Skin of body (tissue), 1 donor: ENCODE measurements at regions not wholly inside any gene's neighbourhood (a gene's known extent, or its start where the extent isn't known, plus 50 kb on each side); places are given as distances from the start of the nearest gene placed in this dataset.

Source experiments
- DNase-seq: peaks from one replicate; lab custom pipeline; 2025; lab: John Stamatoyannopoulos, UW

DNA sequence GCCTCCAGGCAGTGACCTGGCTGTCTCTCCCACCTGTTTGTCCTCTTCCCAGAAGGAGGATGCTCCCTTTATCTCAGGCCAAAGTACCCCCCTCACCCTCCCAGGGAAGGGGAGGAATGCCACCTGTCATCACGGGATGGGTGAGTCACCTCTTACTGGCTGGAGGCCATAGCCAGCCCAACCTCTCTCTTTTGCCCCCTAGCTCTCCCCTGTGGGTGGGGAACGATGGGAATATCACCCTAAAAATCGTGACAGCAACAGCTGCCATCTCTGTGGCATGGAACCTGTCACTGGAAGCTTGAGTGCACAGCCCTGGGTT is 137.5 kb upstream of the PTPN1 start:
- no peak for DNase-seq

DNA sequence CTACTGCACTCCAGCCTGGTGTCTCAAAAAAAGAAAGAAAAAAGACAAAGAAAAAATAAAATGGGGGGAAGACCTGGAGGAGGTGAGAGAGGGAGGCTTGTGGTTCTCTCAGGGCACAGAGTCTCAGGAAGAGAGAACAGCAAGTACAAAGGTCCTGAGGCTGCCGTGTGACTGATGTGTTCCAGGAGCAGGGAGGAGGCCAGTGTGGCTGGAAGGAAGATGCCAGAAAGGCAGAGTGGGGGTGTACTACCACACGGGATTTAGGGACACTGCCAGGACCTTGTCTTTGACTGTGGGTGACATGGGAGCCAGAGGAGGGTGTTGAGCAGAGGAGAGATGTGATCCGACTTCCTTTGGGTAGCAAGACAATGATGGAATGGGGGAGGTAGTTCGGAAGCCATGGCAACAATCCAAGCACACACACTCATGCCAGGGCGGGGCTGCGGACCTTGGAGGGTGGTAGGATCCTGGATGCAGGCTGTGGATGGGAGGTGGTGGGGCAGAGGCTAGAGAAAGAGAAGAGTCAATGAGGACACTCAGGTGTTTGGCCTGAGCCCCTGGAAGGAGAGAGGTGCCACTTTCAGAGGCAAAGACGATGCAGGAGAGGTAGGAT is 136.4 kb upstream of the PTPN1 start:
- no peak for DNase-seq

DNA sequence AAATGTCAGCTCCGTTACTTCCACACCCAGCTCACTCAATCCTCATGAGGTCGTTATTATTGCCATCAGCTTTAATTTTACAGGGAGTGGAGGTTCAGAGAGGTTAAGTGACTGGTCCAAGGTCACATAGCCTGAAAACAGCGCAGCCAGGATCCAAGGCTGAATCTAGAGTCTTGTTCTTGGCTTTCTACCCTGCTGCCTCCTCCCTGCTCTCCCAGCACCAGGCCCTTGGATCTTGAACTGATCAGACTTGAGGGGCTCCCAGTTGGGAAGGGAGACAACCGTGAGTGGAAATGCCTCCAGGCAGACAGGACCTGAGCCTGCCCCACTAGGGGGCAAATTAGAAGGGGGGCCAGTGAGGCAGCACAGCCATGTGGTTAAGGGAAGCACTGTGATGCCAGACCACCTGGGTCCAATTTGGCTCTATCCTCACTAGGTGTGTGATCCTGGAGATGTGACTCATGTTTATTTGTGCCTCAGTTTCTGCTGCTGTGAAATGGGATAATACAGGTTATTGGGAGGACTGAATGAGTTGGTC is 135.6 kb upstream of the PTPN1 start:
- no peak for DNase-seq

DNA sequence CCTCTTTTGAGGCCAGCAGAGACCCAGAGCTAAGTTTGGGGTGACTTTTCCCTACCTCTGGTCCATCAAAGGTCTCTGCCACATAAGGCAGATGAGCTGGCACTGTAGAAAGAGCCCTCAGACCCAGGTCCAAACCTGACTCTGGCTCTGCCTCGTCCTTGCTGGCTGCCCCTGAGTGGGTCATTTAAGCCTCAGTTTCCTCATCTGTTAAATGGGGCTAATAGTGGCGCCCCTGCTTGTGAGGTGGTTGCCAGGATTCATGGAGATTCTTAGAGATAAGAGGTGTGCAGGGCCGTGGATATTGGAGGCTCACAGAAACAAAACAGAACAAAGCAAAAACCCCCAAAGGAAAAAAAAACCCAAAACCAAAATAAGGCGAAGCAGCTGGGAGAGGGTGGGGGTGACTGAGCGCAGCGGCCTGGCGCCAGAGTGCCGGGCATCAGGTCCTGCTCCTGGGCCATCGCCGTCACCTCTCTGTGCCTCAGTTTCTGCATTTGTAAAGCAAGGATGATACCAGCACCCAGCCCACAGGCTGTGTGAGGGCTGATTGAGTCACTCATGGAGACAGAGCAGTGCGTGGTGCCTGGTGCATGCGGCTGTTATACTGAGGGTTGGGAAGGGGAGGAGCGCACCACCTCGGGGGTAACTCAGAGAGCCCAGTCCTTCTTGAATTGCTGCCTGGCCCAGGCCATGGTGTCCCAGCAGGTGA is 133.8 kb upstream of the PTPN1 start:
- no peak for DNase-seq

DNA sequence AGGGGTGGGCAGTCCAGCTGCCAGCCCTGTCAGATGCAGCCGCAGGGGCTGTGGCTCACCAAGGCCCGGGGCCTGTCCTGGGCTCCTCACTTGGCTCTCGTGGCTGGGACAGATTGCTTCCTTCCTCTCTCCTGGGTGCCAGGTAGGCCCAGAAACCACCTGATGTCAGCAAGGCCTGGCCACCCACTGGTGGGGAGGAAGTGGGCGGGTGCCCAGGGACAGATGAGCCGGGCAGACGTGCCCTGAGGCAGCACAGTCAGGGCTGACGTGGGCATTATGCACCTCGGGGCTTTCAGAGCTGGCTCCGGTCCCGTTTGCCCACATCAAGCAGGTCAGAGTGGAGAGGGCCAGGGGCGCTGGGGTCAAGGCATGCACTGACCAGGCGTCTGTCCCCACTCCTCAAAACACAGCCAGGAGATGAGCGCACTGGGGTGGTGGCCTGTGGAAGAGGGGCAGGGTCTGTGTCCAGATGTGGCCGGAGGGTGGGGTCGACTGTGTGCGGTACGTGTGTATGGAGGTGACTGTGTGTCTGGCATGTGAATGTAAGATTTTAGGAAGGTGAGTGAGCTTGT is 133.2 kb upstream of the PTPN1 start:
- no peak for DNase-seq

DNA sequence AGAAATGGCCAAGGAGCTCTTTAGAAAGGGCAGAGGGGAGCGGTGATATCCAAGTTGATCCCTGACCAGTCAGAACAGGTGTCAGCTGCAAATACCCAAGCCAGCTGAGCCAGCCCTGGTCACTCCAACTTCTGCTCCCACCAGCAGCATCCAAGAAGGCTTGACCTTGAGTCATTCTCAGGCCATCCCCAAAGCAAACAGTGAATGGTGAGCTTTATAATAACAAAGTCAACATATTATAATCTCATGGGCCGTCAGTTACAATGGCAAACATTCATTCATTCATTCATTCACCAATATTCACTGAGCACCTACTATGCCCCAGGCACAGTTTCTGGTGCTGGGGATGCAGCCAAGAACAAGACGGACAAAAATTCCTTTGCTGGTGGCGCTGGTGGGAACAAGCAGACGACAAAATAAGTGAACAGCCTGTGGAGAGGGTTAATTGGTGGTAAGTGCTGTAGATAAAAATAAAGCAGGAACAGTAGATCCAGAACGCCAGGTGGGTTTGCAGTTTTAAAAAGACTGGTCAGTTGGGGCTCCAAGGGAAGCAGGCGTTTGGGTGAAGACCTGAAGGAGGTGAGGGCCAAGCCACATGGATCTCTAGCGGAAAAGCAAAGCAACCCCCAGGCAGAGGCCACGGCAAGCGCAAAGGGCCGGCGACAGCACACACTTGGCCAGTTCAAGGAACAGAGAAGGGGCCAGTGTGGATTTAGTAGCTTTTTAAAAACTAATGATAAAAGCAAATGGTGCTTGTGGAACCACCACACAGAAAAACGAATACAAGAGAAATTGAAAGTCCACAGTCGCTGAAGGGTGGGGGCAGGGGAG is 131.8 kb upstream of the PTPN1 start:
- no peak for DNase-seq

DNA sequence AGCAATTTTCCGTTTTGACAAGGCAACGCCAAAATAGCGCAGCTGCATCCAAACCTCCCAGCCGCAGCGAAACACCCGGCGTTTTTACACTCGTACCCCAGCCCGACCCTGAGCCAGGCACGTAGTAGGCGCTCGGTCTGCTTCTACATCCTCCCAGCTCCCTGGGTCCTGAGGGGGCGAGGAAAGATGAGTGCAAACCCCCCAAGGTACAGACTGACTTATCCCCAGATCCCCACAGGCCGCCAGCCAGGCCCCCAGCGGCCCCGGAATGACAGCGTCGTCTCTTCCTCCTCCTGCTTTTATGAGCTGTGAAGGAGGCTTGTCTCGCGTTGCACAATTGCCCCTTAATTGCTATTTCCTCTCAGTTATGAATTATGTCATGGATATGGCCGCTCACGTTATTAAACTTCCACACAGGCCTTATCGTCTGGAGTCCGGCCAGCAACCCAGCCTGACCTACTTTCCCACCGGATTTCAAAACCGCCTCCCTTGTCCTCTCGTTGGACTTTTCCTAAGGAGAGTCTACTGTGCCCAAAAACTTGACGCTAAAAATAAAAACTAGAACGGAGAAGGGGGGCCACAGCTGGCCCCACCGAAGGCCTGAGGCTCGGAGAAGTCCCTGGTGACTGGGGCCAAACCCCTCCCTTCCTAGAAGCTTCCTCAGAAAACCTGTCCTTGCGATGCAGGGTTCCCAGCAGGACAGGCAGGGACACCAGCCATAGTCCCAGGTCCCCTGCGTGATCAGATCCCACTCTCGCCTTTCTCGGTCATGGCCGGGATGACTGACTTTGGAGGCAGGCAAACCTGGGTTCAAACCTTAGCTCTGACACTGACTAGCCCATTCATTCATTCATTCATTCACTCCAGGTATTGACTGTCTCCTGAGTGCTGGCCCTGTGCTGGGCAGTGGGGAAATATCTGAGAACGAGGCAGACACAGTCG is 130.9 kb upstream of the PTPN1 start:
- peak; percentile 90 for DNase-seq

DNA sequence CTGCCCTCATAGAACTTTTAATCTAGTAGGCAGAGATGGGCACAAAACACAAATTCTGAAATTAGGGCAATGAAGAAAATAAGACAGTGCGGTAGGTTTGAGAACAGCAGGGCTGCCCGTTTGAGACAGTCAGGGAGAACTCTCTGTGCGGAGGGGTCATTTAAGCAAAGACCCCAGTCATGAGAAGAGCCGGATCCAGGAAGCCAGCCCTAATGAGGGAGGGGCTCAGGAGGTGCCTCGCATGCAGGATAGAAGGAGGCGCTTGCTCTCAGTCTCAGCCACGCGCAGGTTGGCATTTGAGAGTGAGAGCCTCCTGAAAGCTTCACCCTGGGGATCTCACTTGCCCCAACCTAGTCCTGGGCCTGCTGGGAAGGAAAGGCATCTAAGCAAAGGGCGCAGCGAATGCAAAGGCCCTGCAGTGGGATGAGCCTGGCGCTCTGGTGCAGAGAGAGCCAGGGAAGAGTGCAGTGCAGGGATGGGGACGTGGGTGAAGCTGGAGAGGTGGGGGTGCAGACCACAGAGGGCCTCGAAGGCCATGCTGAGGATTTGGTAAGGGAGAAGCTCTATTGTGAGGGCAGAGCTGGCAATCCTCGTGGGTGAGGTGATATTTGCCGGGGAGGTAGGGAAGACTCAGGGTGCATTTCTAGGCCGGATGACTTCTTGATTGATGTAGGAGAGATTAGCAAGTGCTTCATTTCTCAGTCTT is 130.0 kb upstream of the PTPN1 start:
- no peak for DNase-seq

DNA sequence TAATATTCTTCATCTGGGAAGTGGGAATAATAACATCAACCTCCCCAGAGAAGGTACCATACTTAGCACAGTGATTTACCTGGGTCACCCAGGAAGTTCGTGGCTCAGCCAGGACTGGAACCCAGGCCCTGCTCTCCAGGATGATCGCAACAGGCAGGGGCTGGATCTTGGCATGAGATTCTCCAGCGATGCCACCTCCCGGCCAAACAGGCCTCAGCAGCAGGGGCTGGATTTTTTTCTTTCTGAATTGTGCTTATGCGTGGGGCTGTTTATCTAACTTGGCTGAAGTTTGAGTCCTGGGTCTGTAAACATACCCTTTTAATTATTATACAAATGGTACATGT is 129.5 kb upstream of the PTPN1 start:
- peak; percentile 23 for DNase-seq

DNA sequence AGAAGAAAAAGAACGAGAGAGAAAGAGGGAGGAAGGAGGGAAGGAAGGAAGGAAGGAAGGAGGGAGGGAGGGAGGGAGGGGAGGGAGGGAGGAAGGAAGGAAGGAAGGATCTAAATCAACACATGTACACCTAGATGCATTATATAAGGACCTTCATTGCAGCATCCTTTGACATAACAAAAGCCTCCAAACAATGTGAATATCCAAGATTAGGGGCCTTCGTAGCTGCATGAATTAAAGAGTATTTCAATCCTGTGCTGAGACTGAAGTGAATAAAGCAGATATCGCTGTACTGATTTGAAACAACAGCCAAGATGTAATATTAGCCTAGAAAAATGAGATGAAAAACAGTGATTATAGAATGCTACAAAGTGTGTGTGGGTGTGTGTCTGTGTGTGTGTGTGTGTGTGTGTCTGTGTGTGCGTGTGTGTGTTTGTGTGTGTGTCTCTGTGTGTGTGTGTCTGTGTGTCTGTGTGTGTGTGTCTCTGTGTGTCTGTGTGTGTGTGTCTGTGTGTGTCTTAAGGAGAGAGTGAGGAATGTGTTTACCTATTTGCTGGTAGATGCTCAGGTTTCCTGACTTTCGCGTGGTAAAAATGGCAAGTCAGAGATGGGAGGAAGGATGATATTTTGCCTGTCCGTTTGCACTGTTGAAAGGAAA is 129.0 kb upstream of the PTPN1 start:
- DNase-seq: no peak

DNA sequence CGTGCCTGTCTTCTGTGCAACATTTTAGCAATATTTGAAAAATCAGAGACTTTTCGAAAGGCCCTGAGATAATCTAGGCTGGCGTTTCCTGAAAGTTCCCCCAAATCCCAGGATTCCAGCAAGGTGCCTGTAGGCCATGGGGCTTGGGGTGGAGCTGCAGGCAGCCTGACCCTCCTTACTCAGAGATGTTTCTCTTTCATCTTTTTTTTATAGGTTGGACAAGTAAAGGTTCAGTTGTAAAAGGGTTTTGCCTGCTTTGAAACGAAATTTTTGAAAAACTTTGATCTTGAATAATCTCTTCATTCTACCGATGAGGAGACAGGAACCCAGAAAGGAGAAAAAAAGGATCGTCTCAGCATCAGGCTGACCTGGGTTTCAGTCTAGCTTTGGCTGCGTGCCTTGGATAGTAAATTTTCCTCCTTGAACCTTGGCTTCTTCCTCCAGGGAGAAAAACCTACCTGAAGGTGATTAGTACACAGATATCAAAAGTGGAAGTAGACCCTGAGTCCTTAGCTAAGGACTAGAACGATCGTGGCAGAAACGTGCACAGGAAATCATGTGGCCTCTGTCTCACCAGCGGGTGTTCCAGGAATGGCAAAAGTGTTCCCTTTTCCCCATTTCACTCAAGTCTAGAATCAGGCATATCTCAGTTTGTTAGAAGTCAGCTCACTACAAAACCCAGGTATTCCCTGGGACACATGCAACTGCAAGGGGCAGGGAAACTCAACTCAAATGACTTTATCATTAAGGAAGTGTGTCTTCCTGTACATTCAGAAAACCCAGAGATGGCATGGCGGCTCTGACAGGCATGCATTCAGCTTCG is 128.2 kb upstream of the PTPN1 start:
- no peak for DNase-seq

DNA sequence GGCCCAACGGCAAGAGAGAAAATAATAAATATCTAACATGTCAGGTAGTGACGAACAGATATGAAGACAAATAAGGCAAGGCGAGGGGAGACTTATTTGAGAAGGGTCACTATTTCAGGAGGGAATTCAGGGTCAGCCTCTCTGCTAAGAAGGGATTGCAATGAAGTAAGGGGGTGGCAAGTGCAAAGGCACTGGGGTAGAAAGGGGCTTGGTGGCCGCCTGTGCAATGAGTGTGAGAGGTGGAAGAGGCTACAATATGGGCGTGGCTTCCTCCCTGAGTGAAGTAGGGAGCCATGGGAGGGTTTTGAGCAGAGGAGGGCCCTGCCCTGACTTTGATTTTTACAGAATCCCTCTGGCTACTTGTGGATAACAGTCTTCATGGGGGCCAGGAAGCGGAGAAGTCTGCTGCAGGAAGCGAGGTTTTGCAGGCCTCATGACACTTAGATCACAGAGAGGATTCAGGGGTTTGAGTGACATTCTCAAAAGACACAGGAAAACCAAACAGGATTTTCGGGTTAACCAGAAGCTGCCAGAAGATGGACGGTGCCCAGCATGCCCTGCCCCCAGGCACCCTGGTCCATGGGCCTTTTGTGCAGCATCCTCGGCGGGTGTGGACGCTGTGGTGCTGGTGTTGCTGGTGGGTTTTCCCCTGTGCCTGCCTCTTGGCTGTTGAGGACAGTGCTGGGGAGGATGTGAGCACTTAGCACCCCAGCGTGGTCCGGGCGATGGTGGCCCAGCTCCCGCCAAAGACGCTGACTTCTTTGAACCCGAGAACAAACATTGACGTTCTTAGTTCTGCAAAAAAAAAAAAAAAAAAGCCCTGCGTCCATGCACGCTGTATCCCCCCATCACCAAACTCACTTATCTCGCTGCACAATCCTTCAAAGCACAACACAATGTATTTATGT is 124.2 kb upstream of the PTPN1 start:
- no peak for DNase-seq

DNA sequence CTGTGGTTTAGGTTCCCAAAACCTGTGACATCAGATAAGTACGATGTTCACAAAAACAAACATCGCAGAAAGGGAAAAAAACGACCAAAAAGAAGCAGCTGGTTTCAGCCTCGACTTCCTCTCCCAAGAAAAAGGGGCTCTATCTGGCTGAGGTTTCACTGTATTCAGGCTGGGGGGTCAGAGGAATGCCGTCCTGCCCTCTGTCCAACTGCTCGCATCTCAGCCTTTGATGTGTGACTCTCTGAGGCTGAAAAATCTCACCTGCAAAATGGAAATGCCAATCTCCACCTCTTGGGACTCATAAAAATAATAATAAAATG is 123.6 kb upstream of the PTPN1 start:
- DNase-seq: no peak

DNA sequence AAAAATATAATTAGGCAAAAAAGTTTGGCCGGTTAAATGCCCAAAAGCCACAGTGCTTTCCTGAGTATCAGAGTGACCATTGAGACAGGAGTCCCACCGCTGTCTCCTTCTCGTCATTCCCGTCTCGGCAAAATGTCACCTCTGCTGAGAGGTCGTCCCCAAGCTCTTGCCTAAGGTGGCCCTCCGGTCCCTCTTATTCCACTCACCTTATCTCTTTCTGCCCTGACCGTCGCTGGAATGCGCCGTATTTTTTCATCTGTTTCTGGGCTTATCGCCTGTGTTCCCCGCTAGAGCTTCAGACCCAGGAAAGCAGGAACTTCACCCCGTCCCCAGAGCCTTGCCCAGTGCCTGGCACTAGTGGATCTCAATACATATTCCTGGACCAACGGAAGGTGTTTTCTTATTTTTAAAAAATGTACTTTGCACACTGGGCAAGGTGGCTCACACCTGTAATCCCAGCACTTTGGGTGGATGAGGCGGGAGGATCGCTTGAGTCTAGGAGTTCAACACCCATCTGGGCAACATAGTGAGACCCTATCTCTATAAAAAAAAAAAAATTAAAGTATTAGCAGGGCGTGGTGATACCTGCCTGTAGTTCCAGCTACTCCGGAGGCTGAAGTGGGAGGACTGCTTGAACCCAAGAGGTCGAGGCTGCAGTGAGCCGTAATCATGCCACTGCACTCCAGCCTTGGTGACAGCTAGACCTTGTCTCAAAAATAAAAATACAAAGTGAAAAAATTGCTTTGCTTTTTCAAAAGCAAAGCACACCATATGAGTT is 122.8 kb upstream of the PTPN1 start:
- DNase-seq: no peak

DNA sequence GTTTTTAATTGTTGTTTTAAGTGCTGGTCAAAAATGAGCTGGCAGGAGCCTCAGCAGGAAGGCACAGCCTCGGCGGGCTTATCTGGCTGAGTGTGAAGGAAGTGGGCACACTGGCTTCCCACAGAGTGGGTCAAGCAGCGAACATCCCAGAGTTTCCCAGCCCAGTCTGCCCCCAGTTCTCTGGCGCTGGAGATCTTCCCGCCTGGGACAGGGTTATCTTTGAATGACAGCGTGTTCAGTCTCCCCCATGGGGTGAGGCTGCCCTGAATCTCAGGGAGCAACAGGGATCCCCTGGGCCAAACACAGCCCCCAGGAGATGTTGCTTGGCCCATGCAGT is 122.2 kb upstream of the PTPN1 start:
- DNase-seq: no peak

DNA sequence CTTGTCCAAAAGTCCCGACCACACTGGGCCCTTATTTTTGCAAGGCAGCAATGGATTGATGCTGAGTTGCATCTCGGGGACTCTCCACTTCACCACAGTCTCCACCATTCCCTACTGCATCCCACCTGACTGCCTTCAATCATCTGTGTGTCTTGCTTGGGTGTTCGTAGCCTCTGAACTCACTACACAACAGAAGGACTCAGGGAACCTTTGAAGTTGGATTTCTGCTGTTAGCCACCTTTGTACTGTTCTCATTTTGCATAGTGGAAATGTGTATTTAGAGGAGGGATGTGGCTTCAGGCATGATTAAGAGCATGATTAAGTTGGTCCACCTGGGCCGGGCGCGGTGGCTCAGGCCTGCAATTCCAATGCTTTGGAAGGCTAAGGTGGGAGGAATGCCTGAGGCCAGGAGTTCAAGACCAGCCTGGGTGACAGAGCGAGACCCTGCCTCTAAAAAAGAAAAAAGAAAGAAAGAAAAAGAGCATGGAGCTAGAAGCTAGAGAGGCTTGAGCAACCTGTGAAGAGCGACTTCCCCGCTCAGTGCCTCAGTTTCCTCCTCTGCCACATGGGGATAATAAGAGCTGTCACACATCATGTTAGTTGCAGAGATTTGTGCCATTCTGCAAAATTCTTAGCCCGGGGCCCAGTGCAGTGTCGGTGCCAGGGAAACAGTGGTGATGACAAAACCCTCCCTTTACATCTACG is 121.3 kb upstream of the PTPN1 start:
- no peak for DNase-seq

DNA sequence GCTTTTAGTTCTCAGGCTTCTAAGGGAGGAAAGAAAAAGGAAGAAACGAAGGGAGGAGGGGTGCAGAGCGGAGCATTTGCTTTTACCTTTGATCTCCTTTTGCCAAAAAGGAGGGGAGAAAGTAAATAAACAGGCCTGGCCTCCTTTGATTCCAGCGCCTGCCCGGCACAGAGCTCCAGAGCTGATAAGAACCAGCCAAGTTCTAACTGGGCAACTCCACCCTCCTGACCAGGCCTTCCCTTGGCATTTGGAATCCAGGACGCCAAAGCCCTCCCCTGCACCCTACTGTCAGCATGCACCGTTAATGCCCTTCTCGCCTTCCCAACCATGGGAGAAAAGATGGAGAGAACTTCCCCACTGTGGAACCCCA is 120.8 kb upstream of the PTPN1 start:
- no peak for DNase-seq
